Stimulated activated CD8-positive, alpha-beta memory T cell treated with anti-CD3 and anti-CD28 coated beads, Interleukin-15, amount 100 ng/mL, for 48 hours (primary cell): ENCODE measurements at regions not wholly inside any gene's neighbourhood (a gene's known extent, or its start where the extent isn't known, plus 50 kb on each side); places are given as distances from the start of the nearest gene placed in this dataset.

Source experiments
- DNase-seq, 2 donors: peaks; one replicate each; pipeline ENCODE4 v3.0.0-alpha.2; 2020; ENCODE audit warnings: low read depth in 2 of 2

- DNase-seq: no peak
Observed at GRCh38 chr10:128556182-128557110, 430.2 kb upstream of the MKI67 start.

GRCh38 chr10:128557149-128557710, 431.0 kb upstream of the MKI67 start:
- DNase-seq: no peak

- DNase-seq: no peak
Observed at GRCh38 chr10:128560406-128560805, 434.2 kb upstream of the MKI67 start.

GRCh38 chr10:128560993-128561392, 434.8 kb upstream of the MKI67 start:
- DNase-seq: no peak

GRCh38 chr10:128563387-128563786, 437.2 kb upstream of the MKI67 start:
- no peak for DNase-seq

- no peak for DNase-seq
Observed at GRCh38 chr10:128563904-128564303, 437.7 kb upstream of the MKI67 start.

- no peak for DNase-seq
Observed at GRCh38 chr10:128566361-128566968, 440.2 kb upstream of the MKI67 start.

- no peak for DNase-seq
Observed at GRCh38 chr10:128567551-128567950, 441.3 kb upstream of the MKI67 start.

GRCh38 chr10:128568041-128568440, 441.8 kb upstream of the MKI67 start:
- no peak for DNase-seq

- no peak for DNase-seq
Observed at GRCh38 chr10:128568491-128568890, 442.3 kb upstream of the MKI67 start.

GRCh38 chr10:128568990-128569945, 443.0 kb upstream of the MKI67 start:
- no peak for DNase-seq

GRCh38 chr10:128570319-128570995, 444.2 kb upstream of the MKI67 start:
- no peak for DNase-seq

- no peak for DNase-seq
Observed at GRCh38 chr10:128571071-128571470, 444.8 kb upstream of the MKI67 start.

GRCh38 chr10:128571745-128572144, 445.5 kb upstream of the MKI67 start:
- no peak for DNase-seq

- DNase-seq: no peak
Observed at GRCh38 chr10:128572696-128573095, 446.5 kb upstream of the MKI67 start.

GRCh38 chr10:128573281-128573845, 447.1 kb upstream of the MKI67 start:
- DNase-seq: no peak

- DNase-seq: no peak
Observed at GRCh38 chr10:128573986-128574385, 447.8 kb upstream of the MKI67 start.

GRCh38 chr10:128574581-128575210, 448.5 kb upstream of the MKI67 start:
- no peak for DNase-seq

- no peak for DNase-seq
Observed at GRCh38 chr10:128575761-128576160, 449.5 kb upstream of the MKI67 start.

- no peak for DNase-seq
Observed at GRCh38 chr10:128576336-128576735, 450.1 kb upstream of the MKI67 start.
